ENCODE measurements at regions not wholly inside any gene's neighbourhood (a gene's known extent, or its start where the extent isn't known, plus 50 kb on each side); places are given as distances from the start of the nearest gene placed in this dataset.

DNA sequence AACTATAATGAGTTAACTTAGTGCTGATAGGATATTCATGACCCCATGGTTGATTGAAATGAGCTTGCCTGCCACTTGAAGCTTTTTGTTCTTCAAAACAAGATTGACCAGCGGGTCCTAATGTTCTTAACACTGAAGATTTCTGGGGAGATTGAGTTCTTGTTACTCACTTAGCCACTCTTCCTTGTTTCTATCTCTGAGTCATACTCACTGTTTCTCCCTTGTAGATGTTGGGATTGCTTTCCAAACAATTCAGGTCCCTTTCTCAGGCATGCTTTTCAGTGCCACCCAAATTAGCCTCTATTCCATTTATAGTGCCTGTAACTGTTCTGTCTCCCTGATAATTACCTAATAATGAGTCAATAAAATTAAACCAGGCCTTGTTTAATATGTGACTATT, 517.0 kb downstream of the SQOR start:
- TF ChIP-seq, protein P1, sequence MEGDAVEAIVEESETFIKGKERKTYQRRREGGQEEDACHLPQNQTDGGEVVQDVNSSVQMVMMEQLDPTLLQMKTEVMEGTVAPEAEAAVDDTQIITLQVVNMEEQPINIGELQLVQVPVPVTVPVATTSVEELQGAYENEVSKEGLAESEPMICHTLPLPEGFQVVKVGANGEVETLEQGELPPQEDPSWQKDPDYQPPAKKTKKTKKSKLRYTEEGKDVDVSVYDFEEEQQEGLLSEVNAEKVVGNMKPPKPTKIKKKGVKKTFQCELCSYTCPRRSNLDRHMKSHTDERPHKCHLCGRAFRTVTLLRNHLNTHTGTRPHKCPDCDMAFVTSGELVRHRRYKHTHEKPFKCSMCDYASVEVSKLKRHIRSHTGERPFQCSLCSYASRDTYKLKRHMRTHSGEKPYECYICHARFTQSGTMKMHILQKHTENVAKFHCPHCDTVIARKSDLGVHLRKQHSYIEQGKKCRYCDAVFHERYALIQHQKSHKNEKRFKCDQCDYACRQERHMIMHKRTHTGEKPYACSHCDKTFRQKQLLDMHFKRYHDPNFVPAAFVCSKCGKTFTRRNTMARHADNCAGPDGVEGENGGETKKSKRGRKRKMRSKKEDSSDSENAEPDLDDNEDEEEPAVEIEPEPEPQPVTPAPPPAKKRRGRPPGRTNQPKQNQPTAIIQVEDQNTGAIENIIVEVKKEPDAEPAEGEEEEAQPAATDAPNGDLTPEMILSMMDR (IDR thresholded peaks at IDR 0.05): no peak
- TF ChIP-seq, protein P2, sequence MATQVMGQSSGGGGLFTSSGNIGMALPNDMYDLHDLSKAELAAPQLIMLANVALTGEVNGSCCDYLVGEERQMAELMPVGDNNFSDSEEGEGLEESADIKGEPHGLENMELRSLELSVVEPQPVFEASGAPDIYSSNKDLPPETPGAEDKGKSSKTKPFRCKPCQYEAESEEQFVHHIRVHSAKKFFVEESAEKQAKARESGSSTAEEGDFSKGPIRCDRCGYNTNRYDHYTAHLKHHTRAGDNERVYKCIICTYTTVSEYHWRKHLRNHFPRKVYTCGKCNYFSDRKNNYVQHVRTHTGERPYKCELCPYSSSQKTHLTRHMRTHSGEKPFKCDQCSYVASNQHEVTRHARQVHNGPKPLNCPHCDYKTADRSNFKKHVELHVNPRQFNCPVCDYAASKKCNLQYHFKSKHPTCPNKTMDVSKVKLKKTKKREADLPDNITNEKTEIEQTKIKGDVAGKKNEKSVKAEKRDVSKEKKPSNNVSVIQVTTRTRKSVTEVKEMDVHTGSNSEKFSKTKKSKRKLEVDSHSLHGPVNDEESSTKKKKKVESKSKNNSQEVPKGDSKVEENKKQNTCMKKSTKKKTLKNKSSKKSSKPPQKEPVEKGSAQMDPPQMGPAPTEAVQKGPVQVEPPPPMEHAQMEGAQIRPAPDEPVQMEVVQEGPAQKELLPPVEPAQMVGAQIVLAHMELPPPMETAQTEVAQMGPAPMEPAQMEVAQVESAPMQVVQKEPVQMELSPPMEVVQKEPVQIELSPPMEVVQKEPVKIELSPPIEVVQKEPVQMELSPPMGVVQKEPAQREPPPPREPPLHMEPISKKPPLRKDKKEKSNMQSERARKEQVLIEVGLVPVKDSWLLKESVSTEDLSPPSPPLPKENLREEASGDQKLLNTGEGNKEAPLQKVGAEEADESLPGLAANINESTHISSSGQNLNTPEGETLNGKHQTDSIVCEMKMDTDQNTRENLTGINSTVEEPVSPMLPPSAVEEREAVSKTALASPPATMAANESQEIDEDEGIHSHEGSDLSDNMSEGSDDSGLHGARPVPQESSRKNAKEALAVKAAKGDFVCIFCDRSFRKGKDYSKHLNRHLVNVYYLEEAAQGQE (IDR thresholded peaks at IDR 0.05; ENCODE audit: insufficient read depth in 1 of 2, low read depth in 2 of 2, low read length in 1 of 2): no peak
